ENCODE measurements at regions not wholly inside any gene's neighbourhood (a gene's known extent, or its start where the extent isn't known, plus 50 kb on each side); places are given as distances from the start of the nearest gene placed in this dataset.

DNA sequence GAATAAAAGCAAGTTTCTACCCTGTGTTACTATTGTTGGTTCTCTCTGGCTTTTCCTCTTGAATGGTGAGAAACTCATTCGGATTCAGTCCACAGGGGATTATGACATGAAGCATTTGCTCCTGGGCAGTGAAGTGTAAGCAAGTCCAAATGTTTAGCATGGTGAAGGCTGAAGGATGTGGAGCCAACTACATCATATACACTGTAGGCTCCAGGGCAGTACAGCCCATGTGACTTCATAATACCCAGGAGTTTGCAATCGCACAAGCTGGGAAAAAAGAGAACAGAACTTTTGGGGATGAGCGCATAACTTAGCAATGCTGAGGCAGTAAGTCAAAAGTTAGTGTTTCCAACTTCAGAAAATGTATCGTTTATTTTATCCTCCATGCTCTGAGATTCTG is 695.7 kb upstream of the POU3F3 start:
- TF ChIP-seq, protein P1, sequence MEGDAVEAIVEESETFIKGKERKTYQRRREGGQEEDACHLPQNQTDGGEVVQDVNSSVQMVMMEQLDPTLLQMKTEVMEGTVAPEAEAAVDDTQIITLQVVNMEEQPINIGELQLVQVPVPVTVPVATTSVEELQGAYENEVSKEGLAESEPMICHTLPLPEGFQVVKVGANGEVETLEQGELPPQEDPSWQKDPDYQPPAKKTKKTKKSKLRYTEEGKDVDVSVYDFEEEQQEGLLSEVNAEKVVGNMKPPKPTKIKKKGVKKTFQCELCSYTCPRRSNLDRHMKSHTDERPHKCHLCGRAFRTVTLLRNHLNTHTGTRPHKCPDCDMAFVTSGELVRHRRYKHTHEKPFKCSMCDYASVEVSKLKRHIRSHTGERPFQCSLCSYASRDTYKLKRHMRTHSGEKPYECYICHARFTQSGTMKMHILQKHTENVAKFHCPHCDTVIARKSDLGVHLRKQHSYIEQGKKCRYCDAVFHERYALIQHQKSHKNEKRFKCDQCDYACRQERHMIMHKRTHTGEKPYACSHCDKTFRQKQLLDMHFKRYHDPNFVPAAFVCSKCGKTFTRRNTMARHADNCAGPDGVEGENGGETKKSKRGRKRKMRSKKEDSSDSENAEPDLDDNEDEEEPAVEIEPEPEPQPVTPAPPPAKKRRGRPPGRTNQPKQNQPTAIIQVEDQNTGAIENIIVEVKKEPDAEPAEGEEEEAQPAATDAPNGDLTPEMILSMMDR (IDR thresholded peaks at IDR 0.05; ENCODE audit: extremely low read depth, insufficient read depth, missing control alignments) = no peak
- no peak for DNase-seq (ENCODE audit: low spot score)
- in situ Hi-C loops (cut with MboI; ENCODE audit: low pct_unique_long_range_greater_than_20kb, low sequenced_read_pairs, unreplicated experiment) = no loop called here

DNA sequence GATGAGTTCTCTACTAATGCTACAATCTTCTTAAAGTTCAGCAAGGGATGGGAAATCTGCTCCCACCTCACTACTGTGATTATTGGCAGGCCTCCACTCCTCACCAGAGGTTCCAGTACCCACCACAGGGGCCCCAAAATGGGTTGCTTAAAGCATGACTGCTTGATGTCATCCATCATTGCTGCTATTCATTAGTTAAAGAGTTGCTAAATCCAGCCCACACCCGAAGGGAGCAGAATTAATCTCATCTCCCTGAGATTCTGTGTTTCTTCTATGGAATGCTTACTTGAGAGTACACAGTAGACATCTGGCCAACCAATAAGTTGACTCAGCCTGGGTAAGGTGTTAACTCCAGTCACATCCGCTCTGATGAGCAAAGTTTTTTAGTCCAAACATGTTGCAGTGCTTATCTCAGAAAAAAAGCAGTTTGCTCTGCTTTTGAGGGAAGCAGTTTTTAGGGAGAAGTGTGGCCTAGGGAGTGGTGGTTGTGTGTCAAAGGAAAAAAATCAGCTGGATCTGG is 690.2 kb upstream of the POU3F3 start:
- in situ Hi-C loops (cut with MboI; ENCODE audit: low pct_unique_long_range_greater_than_20kb, low sequenced_read_pairs, unreplicated experiment) = no loop called here
- TF ChIP-seq, protein P1 (IDR thresholded peaks at IDR 0.05; ENCODE audit: extremely low read depth, insufficient read depth, missing control alignments) = no peak
- DNase-seq (ENCODE audit: low spot score) = no peak

DNA sequence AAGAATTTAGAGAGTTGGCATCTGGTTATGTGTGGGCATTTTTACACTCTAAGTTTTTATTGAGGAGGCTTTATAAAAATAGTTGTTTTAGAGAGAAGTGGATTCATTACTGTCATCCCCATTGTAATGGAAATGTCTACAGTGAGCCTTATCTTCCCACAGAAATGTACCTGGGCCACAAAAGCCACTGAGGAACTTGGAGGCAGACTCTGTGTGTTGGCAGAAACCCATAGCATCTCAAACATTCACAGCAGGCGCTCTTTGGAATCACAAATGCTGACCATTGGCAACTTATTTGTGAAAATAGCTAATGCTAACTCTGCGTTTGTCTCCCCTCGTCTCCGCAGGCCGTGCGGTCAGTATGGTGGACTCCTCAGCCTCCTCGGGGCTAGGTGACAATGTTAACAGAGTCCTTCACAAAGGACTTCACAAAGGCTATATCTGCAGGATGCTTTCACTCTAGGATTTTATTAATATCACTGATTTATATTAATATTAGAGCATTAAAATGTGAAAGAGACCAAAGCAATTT is 689.1 kb upstream of the POU3F3 start:
- in situ Hi-C loops (cut with MboI; ENCODE audit: low pct_unique_long_range_greater_than_20kb, low sequenced_read_pairs, unreplicated experiment) = no loop called here
- DNase-seq (ENCODE audit: low spot score) = no peak
- TF ChIP-seq, protein P1 (IDR thresholded peaks at IDR 0.05; ENCODE audit: extremely low read depth, insufficient read depth, missing control alignments) = no peak

DNA sequence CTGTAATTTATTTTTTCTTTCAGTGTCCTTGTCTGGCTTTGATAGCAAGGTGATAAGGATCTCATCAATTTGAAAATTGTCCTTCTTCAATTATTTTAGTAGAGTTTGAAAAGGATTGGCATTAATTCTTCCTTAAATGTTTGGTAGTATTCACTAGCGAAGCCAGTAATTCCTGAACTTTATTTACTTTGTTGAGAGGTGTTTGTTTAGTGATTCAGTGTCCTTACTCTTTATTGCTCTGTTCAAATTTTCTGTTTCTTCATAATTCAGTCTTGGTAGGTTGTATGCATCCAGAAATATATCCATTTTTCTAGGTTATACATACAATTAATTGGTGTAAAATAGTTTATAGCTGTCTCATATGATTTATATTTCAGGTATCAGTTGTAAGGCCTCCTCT is 676.7 kb upstream of the POU3F3 start:
- TF ChIP-seq, protein P1 (IDR thresholded peaks at IDR 0.05; ENCODE audit: extremely low read depth, insufficient read depth, missing control alignments) = no peak
- no peak for DNase-seq (ENCODE audit: low spot score)
- in situ Hi-C loops (cut with MboI; ENCODE audit: low pct_unique_long_range_greater_than_20kb, low sequenced_read_pairs, unreplicated experiment) = no loop called here

DNA sequence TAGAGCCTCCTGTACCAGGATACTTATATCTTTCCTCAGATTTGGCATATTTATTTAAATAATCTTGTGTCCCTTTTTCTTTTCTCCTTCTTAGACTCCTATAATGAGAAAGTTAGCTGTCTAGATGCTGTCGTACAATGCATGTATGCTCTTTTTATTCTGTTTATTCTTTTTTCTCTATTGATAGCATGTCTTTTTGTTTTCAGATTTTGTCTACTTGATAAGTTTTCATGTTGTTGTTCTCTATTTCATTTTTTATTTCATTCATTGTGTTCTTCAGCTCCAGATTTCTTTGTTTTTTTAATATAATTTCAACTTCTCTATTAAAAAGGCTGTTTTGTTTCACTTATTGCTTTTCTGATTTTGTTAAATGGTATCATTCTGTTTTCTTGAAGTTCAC is 674.3 kb upstream of the POU3F3 start:
- TF ChIP-seq, protein P1 (IDR thresholded peaks at IDR 0.05; ENCODE audit: extremely low read depth, insufficient read depth, missing control alignments) = no peak
- no peak for DNase-seq (ENCODE audit: low spot score)
- in situ Hi-C loops (cut with MboI; ENCODE audit: low pct_unique_long_range_greater_than_20kb, low sequenced_read_pairs, unreplicated experiment) = no loop called here

DNA sequence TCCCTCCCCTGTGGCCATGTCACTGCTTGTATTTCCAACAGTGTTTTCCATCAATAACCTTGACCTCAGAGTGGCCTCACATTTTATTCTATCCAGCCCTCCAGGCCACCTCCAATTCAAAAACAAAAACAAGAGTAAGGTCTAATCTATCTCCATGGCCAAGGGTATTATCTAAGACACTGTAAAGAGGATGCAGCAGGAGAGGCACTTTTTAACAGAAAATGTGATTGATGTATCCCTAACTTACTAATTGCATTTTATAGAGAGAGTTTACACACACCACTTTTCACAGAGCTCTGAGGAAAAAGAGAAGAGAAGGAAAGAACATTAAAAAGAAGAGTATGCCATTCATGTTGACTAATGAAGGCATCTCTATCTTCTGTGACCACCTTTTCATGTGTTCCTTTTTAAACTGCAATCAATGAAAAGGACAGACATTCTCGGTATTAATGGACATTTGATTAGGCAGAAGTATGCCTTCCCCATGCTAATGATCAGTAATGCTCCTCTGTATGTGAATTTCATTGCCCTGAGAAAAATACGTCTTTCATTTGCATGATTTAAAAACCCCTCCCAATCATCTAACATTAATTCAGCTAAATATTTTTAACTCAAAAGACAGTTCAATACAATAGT is 653.3 kb upstream of the POU3F3 start:
- TF ChIP-seq, protein P1 (IDR thresholded peaks at IDR 0.05; ENCODE audit: extremely low read depth, insufficient read depth, missing control alignments) = no peak
- in situ Hi-C loops (cut with MboI; ENCODE audit: low pct_unique_long_range_greater_than_20kb, low sequenced_read_pairs, unreplicated experiment) = no loop called here
- DNase-seq (ENCODE audit: low spot score) = no peak
